ENCODE measurements at regions not wholly inside any gene's neighbourhood (a gene's known extent, or its start where the extent isn't known, plus 50 kb on each side); places are given as distances from the start of the nearest gene placed in this dataset.
"Not testable (repeated sequence)": the region's sequence is repeated elsewhere in the genome, so short reads cannot be mapped to it uniquely, and the experiment has no call there.

DNA sequence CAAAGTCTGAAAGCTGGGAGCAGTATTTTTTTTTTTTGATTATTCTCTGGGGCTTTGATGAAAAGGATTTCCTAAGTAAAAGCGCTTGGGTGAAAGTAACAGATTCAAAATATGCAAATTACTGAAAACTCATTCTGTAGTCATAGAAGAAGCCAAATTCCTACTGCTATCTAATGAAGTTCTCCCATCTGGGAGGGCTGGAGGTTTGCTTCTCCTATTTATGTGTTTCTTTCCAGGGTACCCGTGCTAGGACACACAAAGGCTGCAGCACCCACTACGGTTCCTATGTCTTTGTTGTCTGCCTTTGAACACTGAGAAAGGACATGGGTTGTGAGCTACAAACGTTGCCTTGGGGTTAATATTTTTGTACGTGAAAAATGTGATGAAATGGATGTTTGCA is 324.7 kb upstream of the KAZN start:
- intact Hi-C loops (cut with DNase I; ENCODE audit: low total_unique reads), result loop anchor here (5.0 kb wide), 1 partner anchor 297 kb away; no protein-coding TSS in a partner anchor
- DNase-seq (ENCODE audit: low spot score in 2 of 2), result no peak
- TF ChIP-seq, protein P1, sequence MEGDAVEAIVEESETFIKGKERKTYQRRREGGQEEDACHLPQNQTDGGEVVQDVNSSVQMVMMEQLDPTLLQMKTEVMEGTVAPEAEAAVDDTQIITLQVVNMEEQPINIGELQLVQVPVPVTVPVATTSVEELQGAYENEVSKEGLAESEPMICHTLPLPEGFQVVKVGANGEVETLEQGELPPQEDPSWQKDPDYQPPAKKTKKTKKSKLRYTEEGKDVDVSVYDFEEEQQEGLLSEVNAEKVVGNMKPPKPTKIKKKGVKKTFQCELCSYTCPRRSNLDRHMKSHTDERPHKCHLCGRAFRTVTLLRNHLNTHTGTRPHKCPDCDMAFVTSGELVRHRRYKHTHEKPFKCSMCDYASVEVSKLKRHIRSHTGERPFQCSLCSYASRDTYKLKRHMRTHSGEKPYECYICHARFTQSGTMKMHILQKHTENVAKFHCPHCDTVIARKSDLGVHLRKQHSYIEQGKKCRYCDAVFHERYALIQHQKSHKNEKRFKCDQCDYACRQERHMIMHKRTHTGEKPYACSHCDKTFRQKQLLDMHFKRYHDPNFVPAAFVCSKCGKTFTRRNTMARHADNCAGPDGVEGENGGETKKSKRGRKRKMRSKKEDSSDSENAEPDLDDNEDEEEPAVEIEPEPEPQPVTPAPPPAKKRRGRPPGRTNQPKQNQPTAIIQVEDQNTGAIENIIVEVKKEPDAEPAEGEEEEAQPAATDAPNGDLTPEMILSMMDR (IDR thresholded peaks at IDR 0.05), result no peak
- TF ChIP-seq POLR2A (IDR thresholded peaks at IDR 0.05), result no peak
- 76 to 77% methylated on average over 5 of the region's 5 CpGs for WGBS, 2 donors
- H3K4me3 ChIP-seq (ENCODE audit: low read depth, poor library complexity, severe bottlenecking), result no peak overlapping the region

DNA sequence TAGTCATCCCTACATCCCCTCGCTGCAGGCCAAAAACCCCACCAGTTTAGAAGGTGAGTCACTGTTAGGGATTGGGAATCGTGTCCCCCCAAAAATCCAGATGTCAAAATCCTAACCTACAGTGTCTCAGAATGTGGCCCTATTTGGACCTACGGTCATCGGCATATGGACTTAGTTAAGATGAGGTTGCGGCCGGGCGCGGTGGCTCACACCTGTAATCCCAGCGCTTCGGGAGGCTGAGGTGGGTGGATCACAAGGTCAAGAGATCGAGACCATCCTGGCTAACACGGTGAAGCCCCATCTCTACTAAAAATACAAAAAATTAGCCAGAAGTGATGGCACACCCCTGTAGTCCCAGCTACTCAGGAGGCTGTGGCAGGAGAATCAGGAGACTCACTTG is 318.6 kb upstream of the KAZN start:
- DNase-seq (ENCODE audit: low spot score in 2 of 2); H3K4me3 ChIP-seq (ENCODE audit: low read depth, poor library complexity, severe bottlenecking); intact Hi-C loops (cut with DNase I; ENCODE audit: low total_unique reads): not testable (repeated sequence)
- 94 to 98% methylated on average over 12 of the region's 12 CpGs for WGBS, 2 donors

DNA sequence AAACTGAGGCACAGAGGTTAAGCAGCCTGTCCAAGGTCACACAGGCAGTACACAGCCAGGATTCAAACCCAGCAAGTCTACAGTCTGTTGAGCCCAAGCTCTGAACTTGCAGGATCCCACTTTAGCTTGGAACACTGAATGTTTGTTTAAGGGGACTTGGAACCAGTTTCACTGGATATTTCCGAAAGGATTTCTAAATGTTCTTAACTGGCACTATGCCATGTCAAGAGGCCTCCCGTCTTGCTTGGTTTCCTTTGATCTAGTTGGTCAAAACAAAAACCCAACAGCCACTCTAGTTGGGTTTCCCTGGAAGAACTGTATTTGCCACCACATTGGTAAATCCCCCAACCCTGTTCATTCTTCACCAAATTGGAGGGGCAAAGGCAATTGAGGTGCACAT is 317.6 kb upstream of the KAZN start:
- H3K4me3 ChIP-seq (ENCODE audit: low read depth, poor library complexity, severe bottlenecking), result no peak overlapping the region
- intact Hi-C loops (cut with DNase I; ENCODE audit: low total_unique reads), result no loop called here
- 75% methylated on average over 2 of the region's 2 CpGs for WGBS, 2 donors
- TF ChIP-seq POLR2A (IDR thresholded peaks at IDR 0.05), result no peak
- TF ChIP-seq, protein P1 (IDR thresholded peaks at IDR 0.05), result no peak
- DNase-seq (ENCODE audit: low spot score in 2 of 2), result no peak

DNA sequence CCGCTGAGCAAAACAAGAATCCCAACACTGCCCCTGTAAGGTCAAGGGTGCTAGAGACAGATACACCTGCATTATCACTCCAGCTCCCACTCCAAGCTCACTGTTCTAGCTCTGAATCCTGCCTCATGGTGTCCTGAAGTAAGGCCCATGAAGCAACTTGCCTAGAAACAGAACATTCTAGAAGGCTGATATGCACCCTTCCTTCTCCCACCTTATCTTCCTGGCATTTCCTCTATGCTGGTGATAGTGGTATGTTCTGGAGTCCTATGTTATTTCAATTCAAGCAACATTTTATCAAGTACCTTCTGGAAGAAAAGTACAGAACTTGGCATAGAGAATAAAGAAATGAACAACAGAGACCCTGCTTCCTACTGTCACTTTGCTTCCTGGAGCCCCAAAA is 317.1 kb upstream of the KAZN start:
- no peak for TF ChIP-seq POLR2A (IDR thresholded peaks at IDR 0.05)
- TF ChIP-seq, protein P1 (IDR thresholded peaks at IDR 0.05), result no peak

DNA sequence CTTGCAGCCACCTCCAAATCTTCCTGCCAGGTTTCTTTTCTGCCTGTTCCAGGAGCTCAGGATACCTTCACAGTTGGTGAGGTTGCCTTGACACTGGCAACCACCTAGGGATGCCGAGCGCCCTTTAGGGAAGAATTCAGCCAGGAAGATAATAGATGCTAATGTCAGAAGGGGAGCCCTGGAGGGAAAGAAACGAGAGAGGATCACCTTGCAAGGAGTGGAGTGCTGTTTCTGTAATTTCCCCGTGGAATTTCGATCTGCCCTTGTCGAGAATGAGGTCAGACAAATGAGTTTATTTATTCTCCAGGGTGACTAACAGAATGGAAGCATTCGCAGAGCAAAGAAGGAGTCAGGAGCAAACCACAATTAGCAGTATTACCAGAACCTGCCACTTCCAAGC is 315.8 kb upstream of the KAZN start:
- no peak overlapping the region for H3K4me3 ChIP-seq (ENCODE audit: low read depth, poor library complexity, severe bottlenecking)
- 28% methylated on average over 7 of the region's 7 CpGs for WGBS, 2 donors
- intact Hi-C loops (cut with DNase I; ENCODE audit: low total_unique reads), result no loop called here
- TF ChIP-seq, protein P1 (IDR thresholded peaks at IDR 0.05), result no peak
- TF ChIP-seq POLR2A (IDR thresholded peaks at IDR 0.05), result no peak
- DNase-seq (ENCODE audit: low spot score in 2 of 2), result no peak

More for the DNA sequence above, 317.1 kb upstream of the KAZN start:
- 88 to 100% methylated on average over 1 of the region's 1 CpG for WGBS, 2 donors
- intact Hi-C loops (cut with DNase I; ENCODE audit: low total_unique reads), result no loop called here
- no peak for DNase-seq (ENCODE audit: low spot score in 2 of 2)
- no peak overlapping the region for H3K4me3 ChIP-seq (ENCODE audit: low read depth, poor library complexity, severe bottlenecking)

DNA sequence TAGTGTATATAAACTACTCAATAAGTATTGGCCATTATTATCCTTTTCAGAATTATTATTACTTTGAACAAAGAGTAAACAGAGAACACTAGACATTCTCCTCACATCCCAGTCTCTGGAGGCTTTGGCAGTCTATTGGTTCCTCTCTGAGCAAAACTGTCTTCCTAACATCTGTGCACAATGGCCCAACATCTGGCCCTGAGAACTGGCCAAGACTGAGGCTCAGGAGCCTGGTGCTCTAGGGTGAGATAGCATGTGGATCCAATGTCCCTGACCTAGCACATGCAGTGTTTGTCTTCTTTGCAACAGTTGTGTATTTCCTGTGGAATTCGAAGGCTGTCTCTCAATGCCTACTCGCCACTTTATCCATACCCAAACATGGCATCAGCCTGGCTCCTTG is 313.2 kb upstream of the KAZN start:
- TF ChIP-seq, protein P1 (IDR thresholded peaks at IDR 0.05), result no peak
- no peak for TF ChIP-seq POLR2A (IDR thresholded peaks at IDR 0.05)
- intact Hi-C loops (cut with DNase I; ENCODE audit: low total_unique reads), result no loop called here
- no peak for DNase-seq (ENCODE audit: low spot score in 2 of 2)
- 84 to 89% methylated on average over 2 of the region's 2 CpGs for WGBS, 2 donors
- H3K4me3 ChIP-seq (ENCODE audit: low read depth, poor library complexity, severe bottlenecking), result no peak overlapping the region

DNA sequence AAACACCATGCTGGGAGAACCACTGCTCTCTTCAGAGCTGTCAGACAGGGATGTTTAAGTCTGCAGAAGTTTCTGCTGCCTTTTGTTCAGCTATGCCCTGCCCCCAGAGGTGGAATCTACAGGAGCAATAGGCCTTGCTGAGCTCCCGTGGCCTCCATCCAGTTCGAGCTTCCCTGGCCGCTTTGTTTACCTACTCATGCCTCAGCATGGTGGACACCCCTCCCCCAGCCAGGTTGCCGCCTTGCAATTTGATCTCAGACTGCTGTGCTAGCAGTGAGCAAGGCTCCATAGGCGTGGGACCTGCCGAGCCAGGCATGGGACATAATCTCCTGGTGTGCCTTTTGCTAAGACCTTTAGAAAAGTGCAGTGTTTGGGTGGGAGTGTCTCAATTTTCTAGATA is 307.3 kb upstream of the KAZN start:
- intact Hi-C loops (cut with DNase I; ENCODE audit: low total_unique reads); H3K4me3 ChIP-seq (ENCODE audit: low read depth, poor library complexity, severe bottlenecking); DNase-seq (ENCODE audit: low spot score in 2 of 2): not testable (repeated sequence)
- 43 to 64% methylated on average over 2 to 6 of the region's 6 CpGs for WGBS, 2 donors

Measured in lower leg skin (tissue), 4 donors.